ENCODE measurements at regions not wholly inside any gene's neighbourhood (a gene's known extent, or its start where the extent isn't known, plus 50 kb on each side); places are given as distances from the start of the nearest gene placed in this dataset.

DNA sequence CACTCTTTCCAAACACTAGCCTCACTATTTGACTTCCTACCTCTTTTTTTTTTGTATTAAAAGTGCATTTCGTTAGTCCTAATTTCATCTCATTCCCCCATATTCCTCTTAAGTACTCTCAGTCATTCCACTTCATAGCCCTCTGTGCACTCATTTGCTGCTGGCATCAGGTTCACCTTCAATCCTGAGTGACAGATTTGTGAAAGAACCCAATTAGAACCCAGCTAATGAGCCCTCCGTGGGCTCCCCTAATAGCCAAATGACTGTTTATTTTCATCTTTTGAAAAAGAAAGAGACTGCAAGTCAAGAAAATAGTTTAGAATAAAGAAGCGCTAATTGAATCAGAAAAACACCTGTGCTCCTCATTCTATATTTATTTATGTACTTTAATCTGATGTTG, 512.1 kb upstream of the LRATD1 start:
- 63% methylated on average over 2 of the region's 3 CpGs for WGBS (ENCODE audit: insufficient coverage)
- H3K4me1 ChIP-seq (ENCODE audit: control insufficient read depth, insufficient read depth, low read length) = no peaks in the 10 kb centered on the region

DNA sequence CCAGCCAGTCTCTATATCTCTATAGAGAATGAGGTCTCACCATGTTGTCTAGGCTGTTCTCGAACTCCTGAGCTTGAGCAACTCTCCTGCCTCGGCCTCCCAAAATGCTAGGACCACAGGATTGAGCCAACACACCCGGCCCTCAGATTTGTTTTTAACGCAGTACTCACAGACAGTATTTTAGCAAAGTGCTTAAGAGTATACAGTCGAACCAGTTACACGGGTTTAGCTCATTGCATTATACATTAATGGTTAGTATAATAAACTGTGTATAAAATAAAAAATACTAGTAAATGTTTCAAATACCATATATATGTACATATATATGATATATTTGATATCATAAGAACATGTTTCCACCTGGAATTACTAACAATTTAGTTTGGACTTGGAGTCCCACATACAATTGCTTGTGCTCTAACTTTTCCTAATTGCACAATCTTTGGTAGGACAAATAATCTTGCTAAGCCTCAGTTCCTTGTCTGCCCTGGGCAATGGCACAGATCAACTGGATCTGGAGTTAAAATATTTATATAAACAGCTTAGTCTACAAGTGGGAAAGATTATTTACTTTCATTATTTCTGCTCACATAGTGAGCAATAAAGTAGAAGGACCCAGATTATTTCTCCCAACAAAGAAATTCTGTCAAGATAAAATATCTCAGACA, 508.9 kb upstream of the LRATD1 start:
- intact Hi-C loops (cut with micrococcal nuclease) = no loop called here
- Mint-ChIP-seq H3K27ac (no peak overlapping the region), H3K9me3 (peaks cover 14 to 33% of the 10 kb centered on the region in 2 donors), H3K4me1 (no peaks in the 10 kb centered on the region), H3K36me3 (no peaks in the 10 kb centered on the region), H3K27me3 (ENCODE audit: low read depth in 2 of 2) (no peaks in the 10 kb centered on the region), H3K4me3 (no peak overlapping the region)
- Histone ChIP-seq H3K36me3 (ENCODE audit: control insufficient read depth, insufficient read depth, low read length) (no peaks in the 10 kb centered on the region), H3K27ac (ENCODE audit: low read length) (no peak overlapping the region), H3K4me1 (ENCODE audit: control insufficient read depth, insufficient read depth, low read length) (no peaks in the 10 kb centered on the region), H3K27me3 (ENCODE audit: control insufficient read depth, insufficient read depth, low read length) (no peaks in the 10 kb centered on the region), H3K4me3 (ENCODE audit: low read length) (no peak overlapping the region), H3K9me3 (ENCODE audit: control insufficient read depth, insufficient read depth, low read length) (no peaks in the 10 kb centered on the region)
- ATAC-seq (no peak), DNase-seq (no peak)
- TF ChIP-seq, protein P1, sequence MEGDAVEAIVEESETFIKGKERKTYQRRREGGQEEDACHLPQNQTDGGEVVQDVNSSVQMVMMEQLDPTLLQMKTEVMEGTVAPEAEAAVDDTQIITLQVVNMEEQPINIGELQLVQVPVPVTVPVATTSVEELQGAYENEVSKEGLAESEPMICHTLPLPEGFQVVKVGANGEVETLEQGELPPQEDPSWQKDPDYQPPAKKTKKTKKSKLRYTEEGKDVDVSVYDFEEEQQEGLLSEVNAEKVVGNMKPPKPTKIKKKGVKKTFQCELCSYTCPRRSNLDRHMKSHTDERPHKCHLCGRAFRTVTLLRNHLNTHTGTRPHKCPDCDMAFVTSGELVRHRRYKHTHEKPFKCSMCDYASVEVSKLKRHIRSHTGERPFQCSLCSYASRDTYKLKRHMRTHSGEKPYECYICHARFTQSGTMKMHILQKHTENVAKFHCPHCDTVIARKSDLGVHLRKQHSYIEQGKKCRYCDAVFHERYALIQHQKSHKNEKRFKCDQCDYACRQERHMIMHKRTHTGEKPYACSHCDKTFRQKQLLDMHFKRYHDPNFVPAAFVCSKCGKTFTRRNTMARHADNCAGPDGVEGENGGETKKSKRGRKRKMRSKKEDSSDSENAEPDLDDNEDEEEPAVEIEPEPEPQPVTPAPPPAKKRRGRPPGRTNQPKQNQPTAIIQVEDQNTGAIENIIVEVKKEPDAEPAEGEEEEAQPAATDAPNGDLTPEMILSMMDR (IDR thresholded peaks at IDR 0.05) = no peak
- WGBS (ENCODE audit: insufficient coverage) = 84% methylated on average over 4 of the region's 6 CpGs

More for the DNA sequence above, 512.1 kb upstream of the LRATD1 start:
- Mint-ChIP-seq H3K9me3 (peaks cover 14 to 26% of the 10 kb centered on the region in 2 donors), H3K27me3 (ENCODE audit: low read depth in 2 of 2) (no peaks in the 10 kb centered on the region), H3K36me3 (no peaks in the 10 kb centered on the region), H3K4me1 (no peaks in the 10 kb centered on the region), H3K27ac (no peak overlapping the region), H3K4me3 (no peak overlapping the region)
- H3K9me3 ChIP-seq (ENCODE audit: control insufficient read depth, insufficient read depth, low read length) = no peaks in the 10 kb centered on the region
- no peaks in the 10 kb centered on the region for H3K36me3 ChIP-seq (ENCODE audit: control insufficient read depth, insufficient read depth, low read length)
- H3K27me3 ChIP-seq (ENCODE audit: control insufficient read depth, insufficient read depth, low read length) = no peaks in the 10 kb centered on the region
- no peak overlapping the region for H3K27ac ChIP-seq (ENCODE audit: low read length)
- ATAC-seq (no peak), DNase-seq (no peak)
- intact Hi-C loops (cut with micrococcal nuclease) = no loop called here
- TF ChIP-seq, protein P1 (IDR thresholded peaks at IDR 0.05) = no peak
- no peak overlapping the region for H3K4me3 ChIP-seq (ENCODE audit: low read length)

DNA sequence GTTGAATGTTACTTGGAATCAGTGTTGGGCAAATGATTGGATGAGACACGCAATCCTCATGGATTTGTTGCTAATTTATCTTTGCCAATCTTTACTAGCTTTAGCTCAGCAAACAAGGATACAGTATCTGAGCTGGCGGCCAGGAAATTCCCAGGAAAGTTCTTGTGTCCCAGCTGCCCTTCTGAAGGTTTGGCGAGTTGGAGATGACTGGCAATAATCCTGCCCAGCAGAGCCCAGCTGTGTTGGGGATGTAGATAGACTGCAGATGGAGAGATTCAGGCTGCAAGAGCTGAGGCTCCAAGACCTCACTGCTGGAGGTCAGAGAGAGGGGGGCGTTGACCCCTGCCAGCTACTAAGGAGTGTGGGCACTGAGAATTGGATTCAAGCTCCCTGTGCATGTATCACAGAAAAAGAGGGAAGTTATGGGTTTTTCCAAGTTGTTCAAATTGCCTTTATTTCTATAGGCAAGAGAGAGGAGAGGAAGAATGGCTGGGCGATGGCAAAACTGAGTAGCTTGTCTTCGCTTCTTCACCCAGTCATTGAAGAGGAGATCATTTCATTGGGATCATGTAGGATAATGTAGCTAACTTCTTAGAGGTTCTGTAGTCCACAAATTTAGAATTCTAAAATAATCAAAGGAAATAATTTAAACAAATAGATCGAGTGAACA, 506.8 kb upstream of the LRATD1 start:
- Histone ChIP-seq H3K4me3 (ENCODE audit: low read length) (no peak overlapping the region), H3K36me3 (ENCODE audit: control insufficient read depth, insufficient read depth, low read length) (no peaks in the 10 kb centered on the region), H3K9me3 (ENCODE audit: control insufficient read depth, insufficient read depth, low read length) (no peaks in the 10 kb centered on the region), H3K27me3 (ENCODE audit: control insufficient read depth, insufficient read depth, low read length) (no peaks in the 10 kb centered on the region), H3K4me1 (ENCODE audit: control insufficient read depth, insufficient read depth, low read length) (no peaks in the 10 kb centered on the region), H3K27ac (ENCODE audit: low read length) (no peak overlapping the region)
- Mint-ChIP-seq H3K27ac (no peak overlapping the region), H3K27me3 (ENCODE audit: low read depth in 2 of 2) (no peaks in the 10 kb centered on the region), H3K36me3 (no peaks in the 10 kb centered on the region), H3K9me3 (peaks cover 9 to 20% of the 10 kb centered on the region in 2 donors), H3K4me3 (no peak overlapping the region), H3K4me1 (no peaks in the 10 kb centered on the region)
- intact Hi-C loops (cut with micrococcal nuclease) = no loop called here
- TF ChIP-seq, protein P1 (IDR thresholded peaks at IDR 0.05) = no peak
- no peak for ATAC-seq
- no peak for DNase-seq
- 81% methylated on average over 6 of the region's 7 CpGs for WGBS (ENCODE audit: insufficient coverage)

All from natural killer cell (primary cell).